IPS-18a (cell line): ENCODE measurements at regions not wholly inside any gene's neighbourhood (a gene's known extent, or its start where the extent isn't known, plus 50 kb on each side); places are given as distances from the start of the nearest gene placed in this dataset.

ENCODE experiments used
- H3K27ac ChIP-seq: one replicate; pipeline ENCODE4 v1.5.1; 2013; ENCODE audit warnings: low read length
- H3K27me3 ChIP-seq: one replicate; pipeline ENCODE4 v1.6.1; 2013; ENCODE audit warnings: mild to moderate bottlenecking, low read length; ENCODE audit not compliant: control insufficient read depth, insufficient read depth
- H3K36me3 ChIP-seq: one replicate; pipeline ENCODE4 v1.6.1; 2013; ENCODE audit warnings: low read depth, low read length; ENCODE audit not compliant: control insufficient read depth
- H3K4me1 ChIP-seq: one replicate; pipeline ENCODE4 v1.6.1; 2013; ENCODE audit warnings: low read depth, low read length; ENCODE audit not compliant: control insufficient read depth
- H3K4me3 ChIP-seq: one replicate; pipeline ENCODE4 v1.5.1; 2013; ENCODE audit warnings: low read length
- H3K9ac ChIP-seq: one replicate; pipeline ENCODE4 v1.6.1; 2013; ENCODE audit warnings: mild to moderate bottlenecking, low read length, moderate library complexity
- H3K9me3 ChIP-seq: one replicate; pipeline ENCODE4 v1.6.1; 2013; ENCODE audit warnings: low read depth, low read length; ENCODE audit not compliant: control insufficient read depth

GRCh38 chr15:45980366-45980765, 345.5 kb downstream of the SQOR start:
- Histone ChIP-seq H3K4me1 (no peaks in the 10 kb centered on the region), H3K4me3 (no peak overlapping the region), H3K36me3 (no peaks in the 10 kb centered on the region), H3K27me3 (no peaks in the 10 kb centered on the region), H3K9ac (no peak overlapping the region), H3K9me3 (no peaks in the 10 kb centered on the region), H3K27ac (no peak overlapping the region)

GRCh38 chr15:45981625-45982024, 346.8 kb downstream of the SQOR start:
- Histone ChIP-seq H3K4me3 (no peak overlapping the region), H3K9me3 (no peaks in the 10 kb centered on the region), H3K27me3 (no peaks in the 10 kb centered on the region), H3K9ac (no peak overlapping the region), H3K36me3 (no peaks in the 10 kb centered on the region), H3K4me1 (no peaks in the 10 kb centered on the region), H3K27ac (no peak overlapping the region)

- Histone ChIP-seq H3K4me3 (no peak overlapping the region), H3K27me3 (no peaks in the 10 kb centered on the region), H3K27ac (no peak overlapping the region), H3K9ac (no peak overlapping the region), H3K4me1 (no peaks in the 10 kb centered on the region), H3K9me3 (peaks cover 3% of the 10 kb centered on the region), H3K36me3 (no peaks in the 10 kb centered on the region)
These were observed 357.0 kb downstream of the SQOR start for GRCh38 chr15:45991863-45992262.

GRCh38 chr15:45993072-45993471, 358.2 kb downstream of the SQOR start:
- H3K4me3 ChIP-seq: no peak overlapping the region

GRCh38 chr15:45993508-45993907, 358.7 kb downstream of the SQOR start:
- H3K4me3 ChIP-seq: no peak overlapping the region
- H3K27ac ChIP-seq: no peak overlapping the region
- H3K9me3 ChIP-seq: peaks cover 3% of the 10 kb centered on the region
- no peaks in the 10 kb centered on the region for H3K36me3 ChIP-seq
- no peak overlapping the region for H3K9ac ChIP-seq
- no peaks in the 10 kb centered on the region for H3K27me3 ChIP-seq
- H3K4me1 ChIP-seq: no peaks in the 10 kb centered on the region

More at GRCh38 chr15:45993072-45993471, 358.2 kb downstream of the SQOR start:
- Histone ChIP-seq H3K36me3 (no peaks in the 10 kb centered on the region), H3K9ac (no peak overlapping the region), H3K27ac (no peak overlapping the region), H3K4me1 (no peaks in the 10 kb centered on the region), H3K9me3 (peaks cover 3% of the 10 kb centered on the region), H3K27me3 (no peaks in the 10 kb centered on the region)

- H3K4me3 ChIP-seq: no peak overlapping the region
- H3K9me3 ChIP-seq: no peaks in the 10 kb centered on the region
- H3K9ac ChIP-seq: no peak overlapping the region
- no peaks in the 10 kb centered on the region for H3K4me1 ChIP-seq
- H3K27ac ChIP-seq: no peak overlapping the region
- no peaks in the 10 kb centered on the region for H3K36me3 ChIP-seq
- H3K27me3 ChIP-seq: no peaks in the 10 kb centered on the region
These were observed 361.0 kb downstream of the SQOR start for GRCh38 chr15:45995800-45996199.

GRCh38 chr15:46014532-46014931, 379.7 kb downstream of the SQOR start:
- H3K9me3 ChIP-seq: peaks cover 16% of the 10 kb centered on the region
- H3K36me3 ChIP-seq: no peaks in the 10 kb centered on the region
- H3K9ac ChIP-seq: no peak overlapping the region
- no peaks in the 10 kb centered on the region for H3K27me3 ChIP-seq
- H3K4me3 ChIP-seq: no peak overlapping the region
- no peaks in the 10 kb centered on the region for H3K4me1 ChIP-seq
- no peak overlapping the region for H3K27ac ChIP-seq

GRCh38 chr15:46034755-46035154, 399.9 kb downstream of the SQOR start:
- H3K9ac ChIP-seq: no peak overlapping the region
- no peaks in the 10 kb centered on the region for H3K36me3 ChIP-seq
- H3K4me1 ChIP-seq: no peaks in the 10 kb centered on the region
- H3K4me3 ChIP-seq: no peak overlapping the region
- no peaks in the 10 kb centered on the region for H3K9me3 ChIP-seq
- no peak overlapping the region for H3K27ac ChIP-seq
- H3K27me3 ChIP-seq: no peaks in the 10 kb centered on the region

- Histone ChIP-seq H3K9me3 (no peaks in the 10 kb centered on the region), H3K36me3 (no peaks in the 10 kb centered on the region), H3K4me1 (no peaks in the 10 kb centered on the region), H3K27ac (no peak overlapping the region), H3K4me3 (no peak overlapping the region), H3K27me3 (no peaks in the 10 kb centered on the region), H3K9ac (no peak overlapping the region)
These were observed 404.9 kb downstream of the SQOR start for GRCh38 chr15:46039703-46040102.

- Histone ChIP-seq H3K4me1 (no peaks in the 10 kb centered on the region), H3K9ac (no peak overlapping the region), H3K27ac (no peak overlapping the region), H3K9me3 (no peaks in the 10 kb centered on the region), H3K36me3 (no peaks in the 10 kb centered on the region), H3K4me3 (no peak overlapping the region), H3K27me3 (no peaks in the 10 kb centered on the region)
These were observed 407.1 kb downstream of the SQOR start for GRCh38 chr15:46041905-46042304.

GRCh38 chr15:46059921-46060594, 425.2 kb downstream of the SQOR start:
- Histone ChIP-seq H3K27me3 (no peaks in the 10 kb centered on the region), H3K9me3 (no peaks in the 10 kb centered on the region), H3K27ac (no peak overlapping the region), H3K4me3 (no peak overlapping the region), H3K4me1 (no peaks in the 10 kb centered on the region), H3K36me3 (no peaks in the 10 kb centered on the region), H3K9ac (no peak overlapping the region)

GRCh38 chr15:46061002-46061401, 426.2 kb downstream of the SQOR start:
- Histone ChIP-seq H3K36me3 (no peaks in the 10 kb centered on the region), H3K27ac (no peak overlapping the region), H3K4me1 (no peaks in the 10 kb centered on the region), H3K9me3 (no peaks in the 10 kb centered on the region), H3K9ac (no peak overlapping the region), H3K4me3 (no peak overlapping the region), H3K27me3 (no peaks in the 10 kb centered on the region)
